ENCODE measurements at regions not wholly inside any gene's neighbourhood (a gene's known extent, or its start where the extent isn't known, plus 50 kb on each side); places are given as distances from the start of the nearest gene placed in this dataset.
"Not testable (repeated sequence)": the region's sequence is repeated elsewhere in the genome, so short reads cannot be mapped to it uniquely, and the experiment has no call there.

GRCh38 chr9:86491468-86492266 is 137.5 kb upstream of the TUT7 start:
- DNase-seq (ENCODE audit: low read depth): no peak

- no peak for DNase-seq (ENCODE audit: low read depth)
These were observed 134.6 kb upstream of the TUT7 start for GRCh38 chr9:86488794-86489193.

GRCh38 chr9:86488345-86488744 is 134.1 kb upstream of the TUT7 start:
- DNase-seq (ENCODE audit: low read depth): no peak

GRCh38 chr9:86487838-86488233 is 133.6 kb upstream of the TUT7 start:
- no peak for DNase-seq (ENCODE audit: low read depth)

- DNase-seq (ENCODE audit: low read depth): peak; percentile 73
These were observed 133.0 kb upstream of the TUT7 start for GRCh38 chr9:86486891-86487837.

- no peak for DNase-seq (ENCODE audit: low read depth)
These were observed 131.1 kb upstream of the TUT7 start for GRCh38 chr9:86485359-86485758.

- no peak for DNase-seq (ENCODE audit: low read depth)
These were observed 129.3 kb upstream of the TUT7 start for GRCh38 chr9:86483496-86483895.

- DNase-seq (ENCODE audit: low read depth): no peak
These were observed 127.3 kb upstream of the TUT7 start for GRCh38 chr9:86481466-86481865.

GRCh38 chr9:86475255-86475654 is 121.0 kb upstream of the TUT7 start:
- DNase-seq (ENCODE audit: low read depth): not testable (repeated sequence)

GRCh38 chr9:86471171-86471815 is 117.1 kb upstream of the TUT7 start:
- no peak for DNase-seq (ENCODE audit: low read depth)

- DNase-seq (ENCODE audit: low read depth): no peak
These were observed 116.1 kb upstream of the TUT7 start for GRCh38 chr9:86470326-86470725.

- DNase-seq (ENCODE audit: low read depth): no peak
These were observed 115.5 kb upstream of the TUT7 start for GRCh38 chr9:86469476-86470250.

- no peak for DNase-seq (ENCODE audit: low read depth)
These were observed 110.0 kb upstream of the TUT7 start for GRCh38 chr9:86464242-86464641.

GRCh38 chr9:86460216-86461002 is 106.2 kb upstream of the TUT7 start:
- DNase-seq (ENCODE audit: low read depth): no peak

- DNase-seq (ENCODE audit: low read depth): no peak
These were observed 105.5 kb upstream of the TUT7 start for GRCh38 chr9:86459599-86460155.

GRCh38 chr9:86459191-86459590 is 105.0 kb upstream of the TUT7 start:
- DNase-seq (ENCODE audit: low read depth): no peak

GRCh38 chr9:86458191-86458855 is 104.1 kb upstream of the TUT7 start:
- DNase-seq (ENCODE audit: low read depth): no peak

- DNase-seq (ENCODE audit: low read depth): no peak
These were observed 102.2 kb upstream of the TUT7 start for GRCh38 chr9:86456416-86456815.

GRCh38 chr9:86454701-86455615 is 100.7 kb upstream of the TUT7 start:
- DNase-seq (ENCODE audit: low read depth): no peak

All from forelimb muscle (tissue), 1 donor.